IPS-NIHi11 (cell line): ENCODE measurements at regions not wholly inside any gene's neighbourhood (a gene's known extent, or its start where the extent isn't known, plus 50 kb on each side); places are given as distances from the start of the nearest gene placed in this dataset.
"Not testable (repeated sequence)": the region's sequence is repeated elsewhere in the genome, so short reads cannot be mapped to it uniquely, and the experiment has no call there.

Experiments used
- DNase-seq: peaks from one replicate; pipeline ENCODE4 v3.0.0; 2012; ENCODE audit warnings: mixed read lengths, low spot score

DNA sequence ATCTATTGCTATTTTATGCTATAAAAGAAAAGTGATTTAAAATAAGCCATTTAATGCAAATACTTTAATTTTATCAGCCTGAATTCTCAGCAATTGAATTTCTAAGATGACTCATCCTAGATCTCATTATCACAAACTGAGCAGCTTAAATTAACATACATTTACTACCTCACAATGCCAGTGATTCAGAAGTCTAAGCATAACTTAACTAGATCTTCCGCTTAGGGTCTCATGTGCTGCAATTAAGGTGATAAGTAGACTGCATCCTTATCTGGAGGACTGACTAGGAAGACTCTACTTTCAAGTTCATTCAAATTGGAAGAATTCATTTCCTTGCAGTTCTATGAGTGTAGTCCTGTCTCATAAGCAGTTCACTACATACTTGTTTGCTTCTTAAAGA is 286.6 kb downstream of the COL11A1 start:
- no peak for DNase-seq

DNA sequence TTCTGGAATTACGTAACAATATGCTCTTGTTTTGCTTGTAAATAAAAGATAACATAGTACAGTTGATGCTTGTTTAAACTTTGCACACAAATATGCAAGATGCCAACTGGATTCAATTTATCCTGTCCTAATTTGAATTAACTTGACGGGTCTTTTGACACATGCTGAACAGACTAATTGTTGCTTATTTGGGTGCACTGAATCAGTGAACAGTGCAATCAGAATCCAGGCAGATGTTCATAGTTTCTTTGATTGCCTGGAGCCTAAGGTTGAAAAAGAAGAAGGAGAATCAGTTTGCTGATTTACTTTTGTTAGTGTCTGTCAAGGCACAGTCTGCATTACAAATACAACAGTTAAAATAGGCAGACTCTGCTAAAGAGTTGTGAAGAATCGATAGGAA is 307.9 kb downstream of the COL11A1 start:
- no peak for DNase-seq

DNA sequence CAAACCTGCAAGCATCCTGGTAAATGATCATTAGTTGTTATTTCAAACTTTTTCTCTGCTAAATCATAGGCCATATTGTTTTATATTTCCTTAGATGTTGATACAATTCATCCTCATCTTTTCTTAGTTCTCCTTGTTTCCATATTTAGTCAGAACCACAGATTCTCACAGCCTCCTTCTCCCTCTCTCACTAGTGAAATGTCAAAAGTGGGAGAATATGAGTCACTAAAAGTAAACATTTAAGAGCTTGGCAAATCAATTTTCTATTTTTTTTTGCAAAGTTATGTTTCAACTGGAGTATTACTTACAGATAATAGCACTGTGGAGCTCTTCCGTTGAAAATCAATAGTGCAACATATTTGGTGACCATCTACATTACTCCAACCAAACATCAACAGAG is 308.8 kb downstream of the COL11A1 start:
- no peak for DNase-seq

DNA sequence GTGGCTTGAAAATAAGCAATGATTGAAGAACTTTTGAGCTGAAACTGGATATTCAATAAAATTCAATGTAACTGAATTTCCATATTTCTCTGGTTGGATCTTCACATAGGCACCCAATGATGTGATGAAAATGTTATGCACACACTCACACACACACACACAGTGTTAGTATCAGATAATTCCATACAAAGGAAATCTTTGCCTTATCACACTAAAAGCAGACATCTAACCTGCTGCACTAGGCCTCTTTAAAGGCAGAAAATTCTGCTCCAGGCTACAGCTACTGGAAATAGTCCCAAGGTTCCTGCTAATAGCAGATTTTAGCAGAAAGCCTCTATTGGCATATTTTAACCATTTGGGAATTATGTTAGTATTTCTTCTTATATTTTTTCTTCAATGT is 309.6 kb downstream of the COL11A1 start:
- DNase-seq, result no peak

DNA sequence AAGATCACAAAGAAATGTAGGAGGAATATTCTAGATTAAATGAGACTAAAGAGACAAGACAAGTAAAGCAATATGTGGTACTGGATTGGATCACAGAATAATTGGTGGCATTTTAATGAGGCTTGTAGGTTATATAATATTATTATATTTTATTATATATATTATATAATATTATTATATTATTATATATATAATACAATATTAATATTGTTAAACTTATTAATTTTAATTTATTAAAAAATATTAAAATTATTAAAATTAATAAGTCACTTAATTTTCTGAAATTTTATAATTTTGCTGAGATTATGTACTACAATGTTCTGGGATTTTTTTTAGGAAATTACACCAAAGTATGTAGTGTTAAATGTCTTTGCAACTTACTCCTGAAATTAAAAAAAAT is 311.9 kb downstream of the COL11A1 start:
- DNase-seq, result no peak

DNA sequence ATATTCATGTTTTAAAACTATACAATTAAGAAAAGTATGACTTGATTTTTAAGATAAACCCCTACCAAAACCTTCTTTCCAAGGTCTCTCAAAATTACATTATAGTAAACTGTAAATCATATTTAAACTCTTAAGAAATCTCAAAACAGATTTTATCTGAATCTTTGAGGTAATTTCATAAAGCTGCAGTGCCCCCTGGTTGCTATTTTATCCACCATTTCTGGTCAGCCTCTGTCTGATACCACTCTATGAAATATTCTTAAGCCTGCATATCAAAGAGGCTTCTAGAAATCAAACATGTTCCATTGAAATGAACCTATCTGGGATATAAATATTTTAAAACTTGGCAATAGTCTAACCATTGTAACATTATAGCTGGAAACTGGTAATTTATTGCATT is 317.3 kb downstream of the COL11A1 start:
- DNase-seq, result no peak

DNA sequence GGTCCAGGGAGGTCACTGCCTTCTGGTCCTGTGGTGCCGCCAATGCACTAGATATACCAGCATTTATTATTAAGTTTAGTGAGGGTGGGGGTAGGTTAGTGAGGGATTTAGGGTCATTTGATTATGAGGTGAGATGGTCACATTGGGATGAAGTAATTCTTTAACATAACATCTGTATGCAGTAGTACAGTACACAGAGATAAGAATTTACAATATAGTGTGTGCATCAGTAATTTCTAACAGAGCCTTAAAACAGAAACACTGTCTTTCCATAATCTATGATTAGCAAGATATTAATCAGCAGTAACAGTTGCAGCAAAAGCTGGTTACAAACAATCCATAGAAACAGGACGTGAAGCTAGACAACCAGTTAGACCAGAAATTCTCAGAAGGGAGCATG is 318.4 kb downstream of the COL11A1 start:
- not testable (repeated sequence) for DNase-seq

DNA sequence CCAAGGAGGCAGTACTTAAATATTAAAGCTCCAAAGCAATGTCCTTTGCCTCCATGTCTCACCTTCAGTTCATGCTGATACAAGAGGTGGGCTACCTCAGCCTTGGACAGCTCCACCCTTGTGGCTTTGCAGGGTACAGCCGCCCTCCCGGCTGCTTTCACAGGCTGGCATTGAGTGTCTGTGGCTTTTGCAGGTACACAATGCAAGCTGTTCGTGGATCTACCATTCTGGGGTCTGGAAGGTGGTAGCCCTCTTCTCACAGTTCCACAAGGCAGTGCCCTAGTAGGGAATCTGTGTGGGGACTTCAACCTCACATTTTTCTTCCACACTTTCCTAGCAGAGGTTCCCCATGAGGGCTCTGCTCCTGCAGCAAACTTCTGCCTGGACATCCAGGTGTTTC is 324.8 kb downstream of the COL11A1 start:
- no peak for DNase-seq

DNA sequence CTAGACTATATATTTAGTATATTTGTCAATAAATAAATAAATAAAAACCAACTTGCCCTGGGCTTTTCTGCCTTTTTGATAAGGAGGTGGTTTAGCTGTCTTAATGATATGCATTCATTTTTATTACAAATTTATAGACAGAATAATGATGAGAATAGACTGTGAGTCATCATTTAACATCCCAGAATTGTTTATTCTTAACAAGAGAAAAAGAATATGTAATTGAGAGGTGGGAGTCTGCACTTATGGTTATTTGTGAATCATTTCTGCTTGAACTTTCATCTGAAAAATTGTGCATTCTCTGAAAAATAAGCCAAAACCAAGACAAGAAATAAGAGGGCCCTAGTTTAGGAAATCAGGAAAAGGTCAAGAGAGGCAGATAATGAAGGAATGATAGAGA is 326.2 kb downstream of the COL11A1 start:
- no peak for DNase-seq

DNA sequence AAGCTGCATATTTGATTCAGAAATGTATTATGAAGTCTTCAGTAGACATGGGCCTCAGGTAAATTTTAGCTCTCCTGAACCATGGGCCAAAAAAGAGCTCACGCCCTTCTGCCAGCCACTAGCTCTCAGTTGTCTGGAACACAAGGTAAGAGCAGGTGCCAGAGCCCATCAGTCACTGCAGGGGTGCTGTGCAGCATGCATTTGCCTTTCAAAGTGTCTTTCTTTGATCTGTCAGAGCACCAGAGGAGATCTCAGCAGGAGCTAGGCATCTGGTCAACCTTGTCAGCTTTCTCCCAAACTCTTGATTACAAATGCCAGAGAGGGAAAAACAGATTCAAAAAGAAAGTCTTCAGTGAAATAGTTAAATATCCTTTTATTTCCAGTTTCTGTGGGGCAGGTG is 332.3 kb downstream of the COL11A1 start:
- peak; percentile 41 for DNase-seq

DNA sequence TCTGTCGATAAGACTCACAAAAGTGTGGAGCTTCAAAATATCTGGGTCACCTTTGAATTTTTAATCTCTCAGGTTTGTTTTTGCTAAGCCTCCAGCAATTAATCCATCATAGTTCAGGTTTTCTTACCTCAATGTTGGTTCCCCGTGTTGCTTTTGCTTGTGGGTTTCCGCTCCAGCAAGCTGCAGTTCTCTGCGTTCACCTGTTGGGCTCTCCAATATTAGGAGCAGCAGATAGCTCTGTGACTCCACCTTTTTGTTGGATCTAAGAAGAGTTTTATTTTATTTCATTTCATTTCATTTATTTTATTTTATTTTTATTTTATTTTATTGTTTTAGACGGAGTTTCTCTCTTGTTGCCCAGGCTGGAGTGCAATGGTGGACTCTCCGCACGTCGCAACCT is 335.5 kb downstream of the COL11A1 start:
- peak; percentile 23 for DNase-seq

DNA sequence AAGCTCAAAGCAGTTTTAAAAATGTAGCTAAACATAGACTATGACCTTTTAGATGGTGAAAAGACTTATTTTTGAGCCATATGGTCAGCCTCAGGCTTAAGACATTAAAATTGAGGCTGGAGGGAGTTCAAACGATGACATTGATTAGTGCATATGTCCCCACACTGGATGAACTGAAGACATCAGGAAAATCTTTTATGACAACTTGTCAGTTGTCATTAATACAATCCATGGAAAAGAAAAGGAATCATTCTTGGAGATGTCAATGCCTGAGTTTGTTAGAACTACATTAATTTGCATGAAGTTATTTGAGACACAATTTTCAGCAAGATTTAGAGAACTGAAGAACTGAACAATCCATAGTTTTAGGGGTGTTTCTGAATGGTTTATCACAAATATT is 349.9 kb downstream of the COL11A1 start:
- DNase-seq, result no peak

DNA sequence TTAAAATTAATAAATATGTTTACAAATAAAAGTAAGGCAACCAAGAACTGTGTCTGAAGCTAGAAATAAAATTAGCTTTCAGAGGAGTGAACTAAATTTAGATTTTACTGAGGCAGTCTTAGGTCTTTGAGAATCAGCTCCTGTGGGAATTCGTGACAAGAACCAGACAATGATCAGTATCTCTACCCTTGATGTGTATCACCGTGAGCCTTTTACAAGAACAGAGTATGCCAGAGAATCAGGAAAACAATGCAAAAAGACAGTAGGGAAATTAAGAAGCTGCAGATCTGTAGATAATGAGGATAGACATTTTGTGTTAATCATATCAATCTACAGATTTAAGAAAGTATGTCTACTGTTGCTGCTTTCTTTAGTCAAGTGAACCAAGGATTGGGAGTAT is 351.0 kb downstream of the COL11A1 start:
- DNase-seq, result no peak

DNA sequence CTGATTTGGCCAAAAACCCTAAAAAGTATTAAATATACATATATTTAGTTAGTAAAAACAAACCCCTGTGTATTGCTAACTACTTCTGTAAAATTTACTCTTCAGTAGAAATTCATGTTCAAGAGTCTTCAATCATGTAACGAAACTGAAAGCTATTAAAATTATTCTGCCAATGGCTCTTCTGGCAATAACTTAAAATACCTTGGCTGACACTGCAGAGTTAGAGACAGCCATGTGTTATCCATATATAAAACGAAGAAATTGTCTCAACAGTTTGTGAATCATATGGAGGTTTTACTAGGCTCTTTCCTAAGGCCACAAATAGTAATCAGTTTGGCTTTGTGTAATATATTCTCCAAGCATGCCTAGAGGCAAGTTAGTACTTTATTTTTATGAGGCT is 357.2 kb downstream of the COL11A1 start:
- DNase-seq, result no peak

DNA sequence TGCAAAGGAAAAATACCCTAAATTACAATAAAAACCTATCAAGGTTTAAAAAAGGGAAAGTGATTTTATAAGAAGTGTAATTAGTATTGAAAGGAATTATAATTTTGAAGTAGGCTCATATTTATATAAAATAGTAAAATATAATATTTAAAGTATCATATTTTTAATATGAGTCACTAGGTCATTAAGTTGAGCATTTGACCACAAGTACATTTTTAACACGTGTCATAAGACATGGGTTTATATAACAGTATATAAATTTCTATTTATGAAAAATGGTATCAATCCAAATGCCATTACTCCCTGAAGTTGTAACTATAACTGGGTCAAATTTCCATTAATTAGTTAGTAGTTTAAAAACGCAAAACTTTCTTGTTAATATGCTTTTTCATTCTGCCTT is 365.9 kb downstream of the COL11A1 start:
- no peak for DNase-seq

DNA sequence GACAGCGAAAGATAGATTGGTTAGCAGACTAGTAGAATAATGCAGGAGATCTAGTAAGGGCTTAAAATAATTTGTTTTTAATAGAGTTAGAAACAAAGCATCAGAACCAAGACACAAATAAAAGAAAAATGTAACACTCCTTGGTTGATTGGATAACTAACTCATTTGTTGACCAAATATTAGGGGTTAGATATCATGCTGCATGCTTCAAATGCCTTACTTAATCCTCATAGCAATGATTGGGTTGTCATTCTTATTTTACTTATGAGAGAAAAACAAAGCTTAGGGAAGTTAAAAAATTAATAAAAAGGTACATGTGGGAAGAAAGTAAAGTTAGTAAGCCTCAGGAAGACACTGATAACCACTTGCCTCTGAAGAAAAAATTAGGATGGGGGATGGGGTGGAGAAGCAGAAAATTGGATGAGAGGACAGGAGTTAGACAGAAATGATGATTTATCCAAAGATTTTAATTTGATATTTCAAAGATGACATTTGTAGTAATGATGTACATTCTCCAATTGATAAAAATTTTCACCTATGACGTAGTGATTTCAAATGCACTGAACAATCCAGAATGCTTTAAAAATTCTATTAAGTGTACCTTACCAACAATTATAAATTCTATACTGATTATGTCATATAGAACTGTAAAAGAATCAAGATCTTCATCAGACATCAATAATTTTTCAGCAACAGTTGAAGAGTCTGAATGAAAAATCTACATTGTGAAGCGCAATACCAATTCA is 374.7 kb downstream of the COL11A1 start:
- no peak for DNase-seq

DNA sequence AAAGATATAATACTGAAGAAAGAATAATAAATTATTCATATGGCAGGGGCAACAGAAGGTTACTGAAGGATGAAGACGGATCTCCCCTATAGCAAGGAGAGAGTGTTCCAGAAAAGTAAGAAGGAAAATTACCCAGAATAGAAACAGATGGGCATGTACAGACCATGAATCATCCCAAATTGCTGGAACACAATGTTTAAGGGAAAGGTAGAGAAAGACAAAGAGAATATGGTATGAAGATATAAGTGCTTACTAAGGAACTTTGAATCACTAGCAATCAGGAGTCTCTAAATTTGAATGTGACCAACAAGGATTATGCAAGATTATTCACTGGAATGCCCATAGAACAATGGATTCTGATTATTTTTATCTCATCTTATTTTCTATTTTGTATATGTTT is 375.4 kb downstream of the COL11A1 start:
- no peak for DNase-seq

DNA sequence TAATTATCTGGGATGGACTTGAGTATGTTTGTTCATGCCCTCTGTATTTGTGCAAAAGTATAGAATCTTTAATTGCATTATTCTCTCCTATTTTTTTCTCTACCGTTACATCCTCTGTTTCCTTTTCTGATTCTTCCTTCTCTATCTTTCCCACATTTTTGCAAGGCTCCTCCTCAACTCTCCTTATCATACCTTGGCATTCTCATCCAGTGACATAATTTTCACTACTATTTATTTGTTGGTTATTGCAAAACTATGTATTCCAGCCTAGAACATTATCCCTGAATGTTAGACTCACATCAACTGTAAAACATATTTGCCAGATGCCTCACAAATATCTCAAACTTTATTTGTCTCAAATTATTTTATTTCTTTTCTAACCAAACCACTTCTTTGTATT is 381.9 kb downstream of the COL11A1 start:
- DNase-seq, result no peak

DNA sequence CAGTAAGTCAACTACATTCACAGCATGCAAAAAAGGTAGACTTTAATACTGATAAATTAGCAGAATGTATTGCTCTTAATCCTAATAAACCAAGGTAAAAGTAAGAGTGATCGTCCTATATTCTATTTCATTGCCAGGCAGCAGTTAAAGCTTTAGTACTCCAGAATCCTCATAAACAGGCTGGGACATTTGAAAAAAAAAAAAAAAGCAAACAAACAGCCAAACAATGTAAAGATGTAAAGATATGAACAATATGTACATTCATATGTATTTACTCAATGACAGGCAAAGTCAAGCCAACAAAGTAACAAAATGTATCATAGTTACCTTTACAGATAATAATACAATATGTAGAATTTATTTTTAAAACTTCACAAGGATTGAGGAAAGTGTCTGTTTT is 383.6 kb downstream of the COL11A1 start:
- DNase-seq, result no peak

DNA sequence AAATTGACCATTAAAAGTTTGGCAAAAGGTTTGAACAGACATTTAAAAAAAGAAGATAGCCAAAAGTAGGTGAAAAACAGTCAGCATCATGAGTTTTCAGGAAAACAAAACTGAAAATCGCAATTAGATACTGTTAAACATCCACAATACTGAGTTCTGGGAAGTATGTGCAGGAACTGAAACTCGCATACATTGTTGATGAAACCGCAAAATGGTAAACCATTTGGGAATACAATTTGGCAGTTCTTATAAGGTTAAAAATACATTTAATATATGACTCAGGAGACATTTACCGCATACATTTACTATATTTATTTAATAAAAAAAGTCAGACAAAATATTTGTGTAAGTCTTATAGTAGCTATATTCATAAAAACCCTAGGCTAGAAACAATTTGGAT is 393.2 kb downstream of the COL11A1 start:
- no peak for DNase-seq

DNA sequence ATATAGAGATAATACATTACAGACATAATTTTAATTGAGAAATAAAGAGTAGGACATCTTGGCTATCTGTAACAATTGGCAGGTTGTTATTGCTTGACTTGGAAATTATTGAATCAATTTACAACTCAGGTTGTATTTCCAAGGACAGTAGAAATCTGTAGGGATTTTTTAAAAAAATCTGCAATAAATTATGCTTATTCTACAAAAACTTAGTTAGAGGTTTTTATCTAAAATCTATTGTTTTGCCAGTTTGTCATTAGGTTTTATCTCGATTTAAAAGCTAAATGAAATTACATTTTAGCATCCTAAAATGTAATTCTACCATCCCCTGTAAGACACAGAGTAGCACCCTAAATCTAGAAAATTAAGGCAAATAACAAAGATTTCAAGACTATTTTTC is 408.8 kb downstream of the COL11A1 start:
- no peak for DNase-seq

DNA sequence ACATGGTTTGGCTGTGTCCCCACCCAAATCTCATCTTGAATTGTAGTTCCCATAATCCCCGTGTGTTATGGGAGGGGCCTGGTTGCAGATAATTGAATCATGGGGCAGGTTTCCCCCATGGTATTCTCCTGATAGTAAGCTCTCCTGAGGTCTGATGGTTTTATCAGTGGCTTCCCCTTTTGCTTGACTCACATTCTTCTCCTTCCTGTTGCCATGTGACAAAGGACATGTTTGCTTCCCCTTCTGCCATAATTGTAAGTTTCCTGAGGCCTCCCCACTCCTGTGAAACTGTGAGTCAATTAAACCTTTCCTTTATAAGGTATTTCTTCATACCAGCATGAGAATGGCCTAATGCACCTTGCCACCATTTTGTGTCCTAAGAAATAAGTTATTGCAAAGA is 415.0 kb downstream of the COL11A1 start:
- no peak for DNase-seq

DNA sequence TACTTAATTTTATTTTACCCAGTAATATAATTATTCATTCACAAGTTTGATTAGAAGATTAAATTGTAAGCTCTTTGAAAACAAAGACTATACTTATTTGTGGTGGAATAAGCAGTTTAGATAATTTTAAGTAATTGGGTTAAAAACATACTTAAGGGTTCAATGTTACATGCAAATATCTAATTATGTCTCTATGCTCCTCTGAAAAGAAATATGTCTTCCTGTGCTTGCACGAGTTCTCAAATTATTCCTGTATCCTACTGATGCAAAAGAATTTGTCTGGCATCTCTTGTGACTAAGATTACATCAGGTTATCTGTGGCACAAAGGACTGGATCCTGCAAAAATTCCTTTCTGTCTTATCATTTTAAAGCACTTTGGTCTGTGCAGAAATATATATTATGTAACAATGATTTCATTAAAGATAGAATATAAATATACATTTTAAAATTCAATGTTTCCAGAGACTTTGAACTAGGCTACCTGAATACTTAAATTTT is 416.7 kb downstream of the COL11A1 start:
- no peak for DNase-seq

DNA sequence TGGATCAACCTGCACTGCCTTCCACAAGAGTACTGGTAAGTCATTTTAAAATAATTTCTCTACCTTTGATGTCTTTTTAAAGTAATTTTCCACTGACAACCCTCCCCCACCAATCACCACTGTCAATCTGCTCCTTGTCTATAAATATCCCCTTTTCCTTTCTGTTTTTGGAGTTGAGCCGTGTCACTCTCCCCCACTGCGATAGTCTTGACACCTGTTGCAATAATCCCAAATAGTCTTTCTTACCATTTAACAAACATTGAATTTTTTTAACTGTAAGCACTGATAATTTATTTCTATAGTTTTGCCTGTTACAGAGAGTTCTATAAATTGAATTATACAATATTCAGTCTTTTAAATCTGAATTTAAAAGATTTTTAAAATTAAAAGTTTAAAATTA is 420.9 kb downstream of the COL11A1 start:
- DNase-seq, result no peak
